ENCODE measurements at regions not wholly inside any gene's neighbourhood (a gene's known extent, or its start where the extent isn't known, plus 50 kb on each side); places are given as distances from the start of the nearest gene placed in this dataset.

GRCh38 chr2:58475756-58476155 is 234.6 kb upstream of the FANCL start:
- TF ChIP-seq CTCF (IDR thresholded peaks at IDR 0.05; ENCODE audit: insufficient read depth, low read length), result no peak
- TF ChIP-seq REST (IDR thresholded peaks at IDR 0.05; ENCODE audit: insufficient replicate concordance, low read depth), result no peak
- no peak for TF ChIP-seq POLR2AphosphoS5 (IDR thresholded peaks at IDR 0.05; ENCODE audit: low read depth)

All from HL-60 (cell line).